ENCODE measurements at regions not wholly inside any gene's neighbourhood (a gene's known extent, or its start where the extent isn't known, plus 50 kb on each side); places are given as distances from the start of the nearest gene placed in this dataset.

GRCh38 chr4:149026696-149027095 is 584.5 kb upstream of the NR3C2 start:
- DNase-seq = no peak

GRCh38 chr4:149017002-149017734 is 575.0 kb upstream of the NR3C2 start:
- no peak for DNase-seq

GRCh38 chr4:149009223-149009622 is 567.0 kb upstream of the NR3C2 start:
- DNase-seq = no peak

GRCh38 chr4:149008415-149009025 is 566.3 kb upstream of the NR3C2 start:
- no peak for DNase-seq

- DNase-seq = no peak
These were observed 563.0 kb upstream of the NR3C2 start for GRCh38 chr4:149005191-149005590.

GRCh38 chr4:148999924-149000323 is 557.7 kb upstream of the NR3C2 start:
- DNase-seq = no peak

- no peak for DNase-seq
These were observed 556.5 kb upstream of the NR3C2 start for GRCh38 chr4:148998719-148999118.

- no peak for DNase-seq
These were observed 544.7 kb upstream of the NR3C2 start for GRCh38 chr4:148986951-148987350.

- no peak for DNase-seq
These were observed 542.7 kb upstream of the NR3C2 start for GRCh38 chr4:148984951-148985350.

GRCh38 chr4:148982200-148982599 is 540.0 kb upstream of the NR3C2 start:
- no peak for DNase-seq

GRCh38 chr4:148980782-148981480 is 538.7 kb upstream of the NR3C2 start:
- no peak for DNase-seq

- no peak for DNase-seq
These were observed 536.1 kb upstream of the NR3C2 start for GRCh38 chr4:148978301-148978700.

GRCh38 chr4:148975464-148975863 is 533.2 kb upstream of the NR3C2 start:
- DNase-seq = no peak

GRCh38 chr4:148965080-148965479 is 522.9 kb upstream of the NR3C2 start:
- DNase-seq = no peak

- no peak for DNase-seq
These were observed 522.2 kb upstream of the NR3C2 start for GRCh38 chr4:148964456-148964855.

- no peak for DNase-seq
These were observed 520.5 kb upstream of the NR3C2 start for GRCh38 chr4:148962539-148963290.

GRCh38 chr4:148961526-148961925 is 519.3 kb upstream of the NR3C2 start:
- DNase-seq = no peak

- no peak for DNase-seq
These were observed 516.1 kb upstream of the NR3C2 start for GRCh38 chr4:148958317-148958716.

- DNase-seq = no peak
These were observed 513.5 kb upstream of the NR3C2 start for GRCh38 chr4:148955564-148956297.

GRCh38 chr4:148954011-148954749 is 512.0 kb upstream of the NR3C2 start:
- DNase-seq = no peak

GRCh38 chr4:148951346-148951745 is 509.1 kb upstream of the NR3C2 start:
- no peak for DNase-seq

- no peak for DNase-seq
These were observed 504.1 kb upstream of the NR3C2 start for GRCh38 chr4:148946271-148946670.
